HUES6 (cell line): ENCODE measurements at regions not wholly inside any gene's neighbourhood (a gene's known extent, or its start where the extent isn't known, plus 50 kb on each side); places are given as distances from the start of the nearest gene placed in this dataset.

Experiments
- H3K27ac ChIP-seq: 2 replicates; pipeline ENCODE4 v1.7.0; 2013; ENCODE audit warnings: low read depth, mild to moderate bottlenecking, low read length, inconsistent platforms
- H3K27me3 ChIP-seq: 2 replicates; pipeline ENCODE4 v1.6.1; 2013; ENCODE audit warnings: low read length; ENCODE audit not compliant: control insufficient read depth, insufficient read depth
- H3K36me3 ChIP-seq: 2 replicates; pipeline ENCODE4 v1.6.1; 2013; ENCODE audit warnings: low read length; ENCODE audit not compliant: control insufficient read depth, insufficient read depth
- H3K4me1 ChIP-seq: 2 replicates; pipeline ENCODE4 v1.6.1; 2013; ENCODE audit warnings: low read length; ENCODE audit not compliant: control insufficient read depth, insufficient read depth
- H3K4me3 ChIP-seq: 2 replicates; pipeline ENCODE4 v1.5.1; 2013; ENCODE audit warnings: low read depth, low read length
- H3K9ac ChIP-seq: one replicate; pipeline ENCODE4 v1.6.1; 2013; ENCODE audit warnings: mild to moderate bottlenecking, low read length
- H3K9me3 ChIP-seq: 2 replicates; pipeline ENCODE4 v1.6.1; 2013; ENCODE audit warnings: low read depth, low read length; ENCODE audit not compliant: control insufficient read depth, insufficient read depth

DNA sequence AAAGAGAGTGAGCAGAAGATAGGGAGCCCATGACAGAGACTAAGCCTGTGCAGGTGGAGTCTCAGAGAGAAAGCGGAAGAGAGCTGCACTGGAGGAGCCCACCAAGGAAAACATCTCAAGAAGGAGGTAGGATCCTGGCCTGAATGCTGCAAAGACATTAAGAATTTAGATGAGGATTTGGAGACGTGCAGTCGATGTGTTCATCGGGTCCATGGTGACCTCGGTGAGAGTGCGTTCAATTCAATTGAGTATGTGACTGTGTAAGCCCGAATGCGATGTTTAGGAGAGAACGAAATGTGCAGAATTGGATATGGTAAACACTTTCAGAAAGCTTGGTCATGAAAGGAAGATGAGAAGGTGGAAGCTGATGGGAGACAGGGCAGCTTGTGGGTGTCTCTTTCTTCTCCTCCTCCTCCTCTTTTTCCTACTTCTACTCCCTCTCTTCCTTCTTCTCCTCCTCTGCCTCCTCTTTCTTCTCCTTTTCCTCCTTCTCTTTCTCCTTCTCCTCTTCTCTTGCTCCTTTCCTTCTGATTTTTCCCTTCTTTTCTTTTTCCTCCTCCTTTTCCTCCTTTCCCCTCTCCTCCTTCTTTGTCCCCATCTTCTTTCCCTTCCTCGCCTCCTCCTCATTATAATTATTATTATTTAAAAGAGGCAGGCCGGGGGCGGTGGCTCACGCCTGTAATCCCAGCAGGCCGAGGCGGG, 276.0 kb downstream of the RPS24 start:
- no peaks in the 10 kb centered on the region for H3K36me3 ChIP-seq
- H3K4me1 ChIP-seq = peaks cover 15% of the 10 kb centered on the region
- H3K9me3 ChIP-seq = no peaks in the 10 kb centered on the region
- no peak overlapping the region for H3K9ac ChIP-seq
- no peaks in the 10 kb centered on the region; the same call in 1 of the 2 replicates for H3K27me3 ChIP-seq
- H3K4me3 ChIP-seq = no peak overlapping the region
- no peak overlapping the region for H3K27ac ChIP-seq

DNA sequence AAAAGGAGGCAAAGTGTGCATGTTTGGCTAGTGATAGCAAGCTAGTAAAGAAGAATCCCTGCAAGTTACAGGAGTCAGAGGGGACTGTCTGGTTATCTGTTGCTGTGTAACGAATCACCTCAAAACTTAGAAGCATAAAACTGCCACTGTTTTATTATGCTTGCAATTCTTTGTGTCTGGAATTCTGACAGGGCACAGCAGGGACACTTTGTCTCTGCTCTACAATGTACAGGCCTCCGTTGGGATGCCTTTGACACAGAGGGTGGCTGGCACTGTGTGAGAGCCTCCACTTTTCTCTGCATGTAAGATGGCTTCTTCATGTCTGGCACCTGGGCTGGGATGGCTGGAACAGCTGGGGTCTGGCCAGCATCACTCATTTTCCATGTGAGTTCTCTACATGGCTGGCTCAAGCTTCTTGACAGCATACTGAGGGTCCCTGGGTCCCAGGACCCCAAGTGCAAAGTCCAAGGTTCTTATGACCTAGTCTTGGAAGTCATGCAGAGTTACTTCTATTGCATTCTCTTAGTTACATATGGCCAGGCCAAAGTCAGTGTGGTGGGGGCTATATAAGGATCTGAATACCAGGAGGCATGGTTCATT, 276.9 kb downstream of the RPS24 start:
- Histone ChIP-seq H3K9me3 (no peaks in the 10 kb centered on the region), H3K36me3 (no peaks in the 10 kb centered on the region), H3K27ac (no peak overlapping the region), H3K27me3 (no peaks in the 10 kb centered on the region; the same call in 1 of the 2 replicates), H3K4me3 (no peak overlapping the region), H3K4me1 (peaks cover 12% of the 10 kb centered on the region), H3K9ac (no peak overlapping the region)

DNA sequence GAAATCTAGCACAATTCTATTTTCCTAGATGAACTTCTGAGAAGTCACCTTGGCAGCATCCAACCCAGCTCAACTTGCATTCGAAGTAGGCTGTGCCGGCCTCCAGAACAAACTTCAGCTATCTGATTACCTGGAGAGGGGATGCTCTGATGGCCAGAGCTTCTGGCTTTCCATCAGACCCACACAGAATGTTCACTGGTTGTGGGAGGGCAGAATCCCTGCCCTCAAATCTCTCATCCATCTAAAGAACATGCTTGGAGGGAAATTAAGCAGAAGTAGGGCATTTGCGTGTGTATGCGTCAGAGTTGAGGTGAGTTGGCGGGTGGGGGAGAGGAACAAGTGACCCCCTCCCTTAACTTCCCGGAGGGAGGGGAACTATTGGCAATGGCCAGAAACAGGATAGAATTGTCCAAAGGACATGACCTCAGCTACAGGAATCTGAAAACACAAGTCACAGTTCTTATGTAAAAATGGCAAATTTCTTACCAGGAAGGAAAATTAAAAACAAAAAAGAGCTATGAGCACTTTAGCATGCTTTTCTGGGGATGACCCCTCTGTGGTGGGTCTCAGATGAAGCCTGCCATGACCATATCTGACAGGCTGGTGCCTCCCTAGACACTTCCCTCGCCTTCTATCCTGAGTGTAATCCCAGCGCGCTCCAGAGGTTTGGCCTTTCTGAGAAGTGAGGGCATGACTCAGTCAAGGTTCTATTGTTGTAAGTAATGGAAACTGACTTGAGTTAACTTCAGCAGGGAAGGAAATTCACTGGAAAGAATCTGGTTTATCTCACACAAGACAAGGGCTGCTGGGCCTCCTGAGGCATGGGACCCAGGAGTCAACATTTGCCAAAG, 278.8 kb downstream of the RPS24 start:
- no peaks in the 10 kb centered on the region; the same call in 1 of the 2 replicates for H3K27me3 ChIP-seq
- peaks cover 6% of the 10 kb centered on the region; the same call in 1 of the 2 replicates for H3K4me1 ChIP-seq
- no peak overlapping the region for H3K27ac ChIP-seq
- no peak overlapping the region for H3K9ac ChIP-seq
- H3K9me3 ChIP-seq = no peaks in the 10 kb centered on the region
- no peaks in the 10 kb centered on the region for H3K36me3 ChIP-seq
- H3K4me3 ChIP-seq = no peak overlapping the region

DNA sequence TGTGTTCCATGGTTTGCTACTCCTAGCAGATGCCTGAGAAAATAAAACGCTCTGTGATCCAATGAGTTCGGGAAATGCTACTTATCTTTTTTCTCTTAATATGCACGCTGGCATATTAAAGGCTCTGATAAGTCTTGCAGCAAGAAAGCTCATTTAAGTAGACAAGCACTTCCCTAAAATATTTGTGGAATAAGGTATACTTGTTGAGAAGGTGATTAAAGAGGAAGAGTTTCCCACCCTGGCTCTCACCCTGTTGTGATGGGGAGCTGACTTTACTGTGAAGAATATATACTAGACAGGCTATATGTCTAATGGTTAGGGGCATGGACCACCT, 279.4 kb downstream of the RPS24 start:
- H3K27ac ChIP-seq = no peak overlapping the region
- peaks cover 6% of the 10 kb centered on the region; the same call in 1 of the 2 replicates for H3K4me1 ChIP-seq
- H3K36me3 ChIP-seq = no peaks in the 10 kb centered on the region
- H3K9me3 ChIP-seq = no peaks in the 10 kb centered on the region
- no peak overlapping the region for H3K4me3 ChIP-seq
- no peak overlapping the region for H3K9ac ChIP-seq
- H3K27me3 ChIP-seq = no peaks in the 10 kb centered on the region; the same call in 1 of the 2 replicates

DNA sequence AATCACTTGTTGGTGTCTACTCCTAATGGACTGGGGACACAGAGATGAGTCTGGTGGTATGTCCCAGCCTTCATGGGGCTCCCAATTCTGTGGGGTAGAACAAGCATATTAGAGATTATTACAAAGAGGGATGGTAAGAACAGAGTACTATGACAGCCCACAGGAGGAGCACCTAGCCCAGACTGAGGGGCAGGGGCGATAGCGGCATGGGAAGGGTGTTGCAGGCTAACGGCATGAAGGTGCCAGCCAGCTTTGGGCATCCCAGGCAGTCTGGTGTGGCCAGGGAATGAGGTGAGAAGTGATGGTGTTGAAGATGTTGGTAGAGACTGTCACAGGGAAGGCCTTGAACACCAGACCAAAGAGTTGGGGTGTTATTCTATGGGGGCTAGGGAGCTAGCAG, 280.0 kb downstream of the RPS24 start:
- Histone ChIP-seq H3K9me3 (no peaks in the 10 kb centered on the region), H3K4me3 (no peak overlapping the region), H3K36me3 (no peaks in the 10 kb centered on the region), H3K27ac (no peak overlapping the region), H3K27me3 (no peaks in the 10 kb centered on the region; the same call in 1 of the 2 replicates), H3K4me1 (peaks cover 6% of the 10 kb centered on the region; the same call in 1 of the 2 replicates), H3K9ac (no peak overlapping the region)

DNA sequence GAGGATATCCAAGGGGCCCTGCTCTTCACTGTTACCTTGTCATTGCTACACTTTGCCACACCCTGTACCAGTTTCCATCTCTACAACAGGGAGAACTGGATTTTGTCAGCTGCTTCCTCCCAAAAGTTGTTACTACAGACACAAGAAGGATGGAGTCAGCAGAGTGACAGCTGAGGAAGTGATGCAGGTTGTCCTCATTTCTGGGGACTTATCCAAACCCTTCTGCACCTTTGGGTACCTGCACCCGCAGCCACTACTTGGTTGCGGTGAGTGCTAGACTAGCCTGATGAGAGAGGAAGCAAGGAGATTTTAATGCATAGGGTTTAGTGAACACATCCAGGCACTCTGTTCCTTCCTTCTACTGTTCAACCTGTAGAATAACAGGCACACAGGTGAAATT, 281.0 kb downstream of the RPS24 start:
- Histone ChIP-seq H3K9me3 (no peaks in the 10 kb centered on the region), H3K4me1 (peaks cover 6% of the 10 kb centered on the region; the same call in 1 of the 2 replicates), H3K27me3 (no peaks in the 10 kb centered on the region; the same call in 1 of the 2 replicates), H3K27ac (no peak overlapping the region), H3K4me3 (no peak overlapping the region), H3K9ac (no peak overlapping the region), H3K36me3 (no peaks in the 10 kb centered on the region)

DNA sequence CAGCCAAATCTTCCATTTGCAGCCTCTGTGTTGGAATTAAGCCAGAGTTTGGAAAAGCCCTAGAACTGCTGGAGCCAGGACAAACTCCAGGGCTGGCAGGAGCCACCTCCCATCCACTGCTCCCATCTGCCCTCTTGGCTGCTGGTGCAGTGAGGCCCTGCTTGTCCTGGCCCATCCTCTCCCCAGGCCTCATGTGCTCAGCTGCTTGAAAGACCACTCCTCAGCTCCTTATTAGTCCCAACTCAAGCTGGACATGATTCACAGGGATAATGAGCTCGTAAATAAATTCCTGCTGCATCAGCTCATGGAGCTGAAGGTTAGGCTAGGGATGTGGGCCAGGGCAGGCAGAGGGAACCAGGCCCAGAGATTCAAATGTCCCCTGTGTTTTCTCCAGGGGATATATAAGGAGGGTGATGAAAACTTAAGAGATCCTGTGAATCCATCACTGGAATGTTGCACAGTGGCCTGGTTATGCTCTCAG, 282.8 kb downstream of the RPS24 start:
- H3K27ac ChIP-seq = no peak overlapping the region
- no peak overlapping the region for H3K9ac ChIP-seq
- no peak overlapping the region for H3K4me3 ChIP-seq

DNA sequence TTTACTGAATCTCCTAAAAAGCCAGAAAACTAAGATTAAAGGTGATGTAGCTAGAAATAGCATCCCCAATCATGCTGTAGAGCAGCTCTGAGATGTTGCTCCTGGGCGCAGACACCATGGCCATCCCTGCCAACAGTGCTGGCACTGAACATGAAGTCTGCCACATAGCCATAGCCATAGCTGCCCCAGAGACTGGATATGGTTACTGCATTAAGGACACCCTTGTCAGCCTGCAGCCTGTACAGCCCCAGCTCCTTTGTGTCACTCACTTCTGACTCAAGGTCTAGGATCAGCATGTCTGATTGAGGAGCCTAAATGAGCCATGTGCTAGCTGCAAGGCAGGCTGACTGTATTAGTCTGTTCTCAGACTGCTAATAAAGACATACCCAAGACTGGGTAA, 284.6 kb downstream of the RPS24 start:
- Histone ChIP-seq H3K27me3 (no peaks in the 10 kb centered on the region), H3K36me3 (no peaks in the 10 kb centered on the region), H3K9ac (no peak overlapping the region), H3K9me3 (no peaks in the 10 kb centered on the region), H3K4me1 (no peaks in the 10 kb centered on the region), H3K27ac (no peak overlapping the region), H3K4me3 (no peak overlapping the region)

More for the DNA sequence above, 282.8 kb downstream of the RPS24 start:
- Histone ChIP-seq H3K9me3 (no peaks in the 10 kb centered on the region), H3K36me3 (no peaks in the 10 kb centered on the region), H3K4me1 (peaks cover 6% of the 10 kb centered on the region; the same call in 1 of the 2 replicates), H3K27me3 (no peaks in the 10 kb centered on the region)

DNA sequence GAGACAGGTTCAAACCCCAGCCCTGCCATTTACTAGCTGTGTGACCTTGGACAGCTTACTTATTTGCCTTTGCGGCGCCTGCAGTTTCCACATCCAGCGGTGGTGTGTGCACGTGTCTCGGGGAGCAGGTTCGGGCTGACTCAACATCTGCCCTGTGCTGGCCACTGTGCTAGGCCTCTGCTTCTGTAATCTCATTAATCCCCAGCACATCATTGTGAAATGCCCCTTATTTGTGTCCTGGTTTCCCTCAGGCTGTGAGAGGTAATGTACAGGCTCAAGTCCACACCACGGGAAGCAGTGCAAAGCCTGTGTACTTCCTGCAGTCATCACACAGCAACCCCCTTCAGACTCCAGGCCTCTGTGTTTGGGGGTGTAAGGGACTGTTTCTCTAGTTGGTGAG, 285.7 kb downstream of the RPS24 start:
- Histone ChIP-seq H3K27me3 (no peaks in the 10 kb centered on the region), H3K36me3 (no peaks in the 10 kb centered on the region), H3K9me3 (no peaks in the 10 kb centered on the region), H3K9ac (no peak overlapping the region), H3K4me1 (no peaks in the 10 kb centered on the region), H3K4me3 (no peak overlapping the region), H3K27ac (no peak overlapping the region)

DNA sequence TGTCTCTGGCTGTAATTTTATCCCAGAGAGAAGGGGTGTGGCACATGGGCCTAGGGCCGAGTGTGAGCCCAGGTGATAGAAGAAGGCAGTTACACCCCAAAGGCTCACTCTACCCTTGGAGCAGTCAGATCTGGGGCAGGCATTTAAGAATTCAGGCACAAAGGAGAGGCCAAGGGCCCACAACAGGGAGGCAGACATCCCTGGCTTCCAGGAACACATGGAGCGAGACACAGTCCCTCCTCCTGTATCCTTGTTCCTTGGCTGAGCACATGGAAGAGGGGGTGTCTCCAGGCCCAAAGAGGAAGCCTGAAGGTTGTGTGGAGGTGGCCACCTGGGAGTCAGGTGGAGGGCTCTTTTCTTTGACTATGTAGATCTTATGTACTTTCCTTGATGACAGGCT, 286.2 kb downstream of the RPS24 start:
- no peaks in the 10 kb centered on the region for H3K9me3 ChIP-seq
- H3K4me3 ChIP-seq = no peak overlapping the region
- H3K9ac ChIP-seq = no peak overlapping the region
- no peaks in the 10 kb centered on the region for H3K36me3 ChIP-seq
- no peak overlapping the region for H3K27ac ChIP-seq
- H3K4me1 ChIP-seq = no peaks in the 10 kb centered on the region
- H3K27me3 ChIP-seq = no peaks in the 10 kb centered on the region

DNA sequence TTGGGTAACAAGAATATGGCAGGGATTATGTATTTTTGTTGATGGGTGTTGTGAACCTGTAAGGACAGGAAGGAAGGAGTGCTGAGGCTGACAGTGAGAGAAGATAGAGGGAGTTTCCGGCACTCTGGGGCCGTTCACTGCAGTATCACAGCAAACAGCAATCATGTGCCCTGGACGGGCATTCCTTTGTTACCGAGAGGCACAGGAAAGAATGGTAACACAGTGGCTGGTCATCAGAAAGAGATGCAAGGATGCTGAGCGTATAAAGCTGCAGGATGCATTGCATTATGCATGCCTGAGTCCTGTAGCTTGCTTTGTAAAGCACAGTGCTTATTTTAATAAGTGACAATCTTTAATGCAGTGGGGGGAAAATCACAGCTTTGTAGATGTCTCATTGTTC, 286.8 kb downstream of the RPS24 start:
- H3K27ac ChIP-seq = no peak overlapping the region
- H3K9ac ChIP-seq = no peak overlapping the region
- H3K4me3 ChIP-seq = no peak overlapping the region
- no peaks in the 10 kb centered on the region for H3K27me3 ChIP-seq
- no peaks in the 10 kb centered on the region for H3K36me3 ChIP-seq
- no peaks in the 10 kb centered on the region for H3K4me1 ChIP-seq
- H3K9me3 ChIP-seq = no peaks in the 10 kb centered on the region; the same call in 1 of the 2 replicates
